ENCODE measurements at regions not wholly inside any gene's neighbourhood (a gene's known extent, or its start where the extent isn't known, plus 50 kb on each side); places are given as distances from the start of the nearest gene placed in this dataset.

DNA sequence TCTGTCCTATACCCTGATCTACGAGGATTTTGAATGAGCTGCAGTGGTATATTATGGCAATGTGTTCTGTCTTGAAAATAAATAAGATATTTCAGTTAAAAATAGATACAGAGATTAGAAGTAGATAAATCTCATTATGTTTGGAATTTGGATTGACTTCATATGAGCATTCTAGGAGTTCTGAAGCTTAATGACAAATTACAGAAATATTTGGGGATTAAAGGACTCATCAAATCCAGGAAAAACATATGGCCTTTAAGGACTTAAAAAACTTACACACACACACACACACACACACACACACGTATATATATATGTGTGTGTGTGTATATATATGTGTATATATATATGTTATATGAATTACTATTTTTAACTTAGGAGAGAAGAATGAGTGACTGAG is 446.9 kb upstream of the CD180 start:
- H3K4me2 ChIP-seq (ENCODE audit: low read depth, low read length, poor library complexity, severe bottlenecking): no peak overlapping the region
- H3K79me2 ChIP-seq (ENCODE audit: insufficient read depth, low read length): no peaks in the 10 kb centered on the region
- no peak overlapping the region for H3K27ac ChIP-seq (ENCODE audit: low read depth, low read length)
- no peak overlapping the region for H2AFZ ChIP-seq (ENCODE audit: low read depth, low read length, severe bottlenecking)
- H3K27me3 ChIP-seq (ENCODE audit: low read length): no peaks in the 10 kb centered on the region
- H3K9me3 ChIP-seq (ENCODE audit: insufficient read depth, low read length): no peaks in the 10 kb centered on the region
- no peaks in the 10 kb centered on the region for H3K9me2 ChIP-seq (replicated peaks; ENCODE audit: insufficient read depth, low read length)
- H3F3A ChIP-seq (ENCODE audit: insufficient read depth): no peaks in the 10 kb centered on the region
- no peaks in the 10 kb centered on the region for H4K20me1 ChIP-seq (ENCODE audit: low read depth, low read length)
- H3K9ac ChIP-seq (ENCODE audit: low read length): no peak overlapping the region
- H3K4me3 ChIP-seq (ENCODE audit: insufficient read depth, low read length, poor library complexity, severe bottlenecking): no peak overlapping the region
- H3K36me3 ChIP-seq (ENCODE audit: low read length): no peaks in the 10 kb centered on the region
- TF ChIP-seq, protein P1, sequence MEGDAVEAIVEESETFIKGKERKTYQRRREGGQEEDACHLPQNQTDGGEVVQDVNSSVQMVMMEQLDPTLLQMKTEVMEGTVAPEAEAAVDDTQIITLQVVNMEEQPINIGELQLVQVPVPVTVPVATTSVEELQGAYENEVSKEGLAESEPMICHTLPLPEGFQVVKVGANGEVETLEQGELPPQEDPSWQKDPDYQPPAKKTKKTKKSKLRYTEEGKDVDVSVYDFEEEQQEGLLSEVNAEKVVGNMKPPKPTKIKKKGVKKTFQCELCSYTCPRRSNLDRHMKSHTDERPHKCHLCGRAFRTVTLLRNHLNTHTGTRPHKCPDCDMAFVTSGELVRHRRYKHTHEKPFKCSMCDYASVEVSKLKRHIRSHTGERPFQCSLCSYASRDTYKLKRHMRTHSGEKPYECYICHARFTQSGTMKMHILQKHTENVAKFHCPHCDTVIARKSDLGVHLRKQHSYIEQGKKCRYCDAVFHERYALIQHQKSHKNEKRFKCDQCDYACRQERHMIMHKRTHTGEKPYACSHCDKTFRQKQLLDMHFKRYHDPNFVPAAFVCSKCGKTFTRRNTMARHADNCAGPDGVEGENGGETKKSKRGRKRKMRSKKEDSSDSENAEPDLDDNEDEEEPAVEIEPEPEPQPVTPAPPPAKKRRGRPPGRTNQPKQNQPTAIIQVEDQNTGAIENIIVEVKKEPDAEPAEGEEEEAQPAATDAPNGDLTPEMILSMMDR (IDR thresholded peaks at IDR 0.05; ENCODE audit: insufficient read depth, low read length, poor library complexity, severe bottlenecking): no peak
- TF ChIP-seq EZH2phosphoT487 (conservative IDR thresholded peaks at IDR 0.05; ENCODE audit: low read length): no peak

DNA sequence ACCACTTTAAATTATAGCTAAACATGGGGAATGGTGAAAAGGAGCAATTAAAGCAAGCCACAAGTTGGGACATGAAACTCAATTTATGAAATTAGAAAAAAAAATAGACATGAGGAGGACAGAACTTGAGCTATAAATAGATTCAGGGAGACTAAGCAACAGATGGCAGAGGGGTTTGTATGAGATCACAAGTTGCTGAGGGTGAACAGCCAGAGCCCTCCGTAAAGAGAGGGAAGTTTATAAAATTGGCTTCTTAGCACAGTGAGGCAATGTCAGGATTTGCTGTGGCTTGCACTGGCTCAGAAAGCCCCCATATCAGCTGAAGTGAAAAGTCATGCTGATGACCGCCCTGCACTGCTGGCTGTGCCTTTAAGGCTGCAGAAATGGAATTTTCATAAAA is 443.4 kb upstream of the CD180 start:
- Histone ChIP-seq H3K9me2 (replicated peaks; ENCODE audit: insufficient read depth, low read length) (no peaks in the 10 kb centered on the region), H3F3A (ENCODE audit: insufficient read depth) (no peaks in the 10 kb centered on the region), H3K27ac (ENCODE audit: low read depth, low read length) (no peak overlapping the region), H3K4me2 (ENCODE audit: low read depth, low read length, poor library complexity, severe bottlenecking) (no peak overlapping the region), H3K9me3 (ENCODE audit: insufficient read depth, low read length) (no peaks in the 10 kb centered on the region), H4K20me1 (ENCODE audit: low read depth, low read length) (no peaks in the 10 kb centered on the region), H3K9ac (ENCODE audit: low read length) (no peak overlapping the region), H3K4me3 (ENCODE audit: insufficient read depth, low read length, poor library complexity, severe bottlenecking) (no peak overlapping the region), H3K27me3 (ENCODE audit: low read length) (no peaks in the 10 kb centered on the region), H2AFZ (ENCODE audit: low read depth, low read length, severe bottlenecking) (no peak overlapping the region), H3K79me2 (ENCODE audit: insufficient read depth, low read length) (no peaks in the 10 kb centered on the region), H3K36me3 (ENCODE audit: low read length) (no peaks in the 10 kb centered on the region)
- TF ChIP-seq, protein P1 (IDR thresholded peaks at IDR 0.05; ENCODE audit: insufficient read depth, low read length, poor library complexity, severe bottlenecking): no peak
- TF ChIP-seq EZH2phosphoT487 (conservative IDR thresholded peaks at IDR 0.05; ENCODE audit: low read length): no peak

DNA sequence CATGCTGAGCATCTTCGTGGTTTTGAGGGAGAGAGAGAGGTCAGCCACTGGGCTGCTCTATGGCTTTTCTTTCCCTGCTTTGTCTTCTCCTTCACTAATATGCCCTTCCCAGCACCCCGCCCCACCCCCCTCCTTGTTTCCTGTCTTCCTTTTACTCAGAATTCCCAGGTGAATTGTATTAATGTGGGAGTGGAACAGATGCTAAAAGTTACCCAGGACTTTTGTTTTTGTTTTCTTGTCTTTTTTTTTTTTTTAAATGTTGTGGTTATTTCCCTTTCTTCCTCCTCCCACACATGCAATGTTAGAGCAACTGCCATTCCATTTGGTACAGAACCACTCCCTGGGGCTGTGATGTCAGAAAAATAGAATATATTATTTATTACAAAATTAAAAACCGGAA is 442.7 kb upstream of the CD180 start:
- no peaks in the 10 kb centered on the region for H3K79me2 ChIP-seq (ENCODE audit: insufficient read depth, low read length)
- H3K9me2 ChIP-seq (replicated peaks; ENCODE audit: insufficient read depth, low read length): no peaks in the 10 kb centered on the region
- H3K27ac ChIP-seq (ENCODE audit: low read depth, low read length): no peak overlapping the region
- H3K36me3 ChIP-seq (ENCODE audit: low read length): no peaks in the 10 kb centered on the region
- no peaks in the 10 kb centered on the region for H3F3A ChIP-seq (ENCODE audit: insufficient read depth)
- H3K4me3 ChIP-seq (ENCODE audit: insufficient read depth, low read length, poor library complexity, severe bottlenecking): no peak overlapping the region
- TF ChIP-seq, protein P1 (IDR thresholded peaks at IDR 0.05; ENCODE audit: insufficient read depth, low read length, poor library complexity, severe bottlenecking): no peak
- TF ChIP-seq EZH2phosphoT487 (conservative IDR thresholded peaks at IDR 0.05; ENCODE audit: low read length): no peak
- no peaks in the 10 kb centered on the region for H4K20me1 ChIP-seq (ENCODE audit: low read depth, low read length)
- H3K27me3 ChIP-seq (ENCODE audit: low read length): no peaks in the 10 kb centered on the region
- H3K9me3 ChIP-seq (ENCODE audit: insufficient read depth, low read length): no peaks in the 10 kb centered on the region
- H3K4me2 ChIP-seq (ENCODE audit: low read depth, low read length, poor library complexity, severe bottlenecking): no peak overlapping the region
- no peak overlapping the region for H3K9ac ChIP-seq (ENCODE audit: low read length)
- no peak overlapping the region for H2AFZ ChIP-seq (ENCODE audit: low read depth, low read length, severe bottlenecking)
